ENCODE measurements at regions not wholly inside any gene's neighbourhood (a gene's known extent, or its start where the extent isn't known, plus 50 kb on each side); places are given as distances from the start of the nearest gene placed in this dataset.

GRCh38 chr12:91604897-91605296 is 422.3 kb upstream of the DCN start:
- DNase-seq (ENCODE audit: low spot score) = no peak

GRCh38 chr12:91603060-91603459 is 420.4 kb upstream of the DCN start:
- no peak for DNase-seq (ENCODE audit: low spot score)

DNA sequence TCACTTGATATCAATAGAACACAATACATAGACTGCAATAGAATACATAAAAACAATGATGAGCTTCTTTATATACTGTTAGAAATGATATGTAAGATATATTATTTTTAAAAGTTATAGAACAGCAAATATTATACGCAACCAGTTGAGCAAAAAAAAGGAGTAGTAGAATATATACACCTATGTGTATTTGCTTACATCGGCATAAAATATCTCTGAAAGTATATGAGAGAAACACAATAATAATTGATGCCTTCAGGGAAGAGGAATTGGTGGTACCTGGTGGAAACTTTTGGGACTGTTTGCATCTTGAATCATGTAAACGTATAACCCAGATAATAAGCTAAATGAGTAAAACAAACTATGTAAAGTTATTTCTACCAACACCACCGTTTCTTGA is 418.4 kb upstream of the DCN start:
- DNase-seq (ENCODE audit: low spot score) = no peak

DNA sequence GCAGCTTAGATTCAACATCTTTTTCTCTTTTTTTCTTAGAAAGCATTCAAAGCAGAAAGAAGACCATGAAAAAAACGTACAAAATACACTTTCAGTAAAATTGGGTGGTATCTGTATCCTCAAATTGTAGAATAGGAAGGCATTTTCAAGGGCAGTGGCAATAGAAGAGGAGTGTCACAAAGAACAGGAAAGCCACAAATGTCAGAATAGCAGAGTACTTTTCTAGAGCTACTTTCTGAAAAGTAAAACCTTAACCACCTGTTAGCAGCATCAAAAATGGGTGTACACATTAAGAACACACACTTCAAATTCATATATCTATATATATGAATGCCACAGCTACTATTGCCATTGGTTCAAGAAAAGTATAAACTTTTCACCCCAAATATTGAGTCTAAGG is 412.1 kb upstream of the DCN start:
- no peak for DNase-seq (ENCODE audit: low spot score)

DNA sequence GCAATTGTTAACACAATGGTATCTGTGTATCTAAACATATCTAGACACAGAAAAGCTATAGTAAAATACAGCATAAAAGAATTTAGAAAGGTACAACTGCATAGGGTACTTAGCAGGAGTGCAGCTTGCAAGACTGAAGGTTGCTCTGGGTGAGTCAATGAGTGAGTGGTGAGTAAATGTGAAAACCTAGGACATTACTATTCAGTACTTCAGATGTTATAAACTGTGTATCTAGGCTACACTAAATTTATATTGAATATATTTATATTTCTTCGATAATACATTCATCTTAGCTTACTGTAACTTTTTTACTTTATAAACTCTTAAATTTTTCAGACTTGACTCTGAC is 409.0 kb upstream of the DCN start:
- no peak for DNase-seq (ENCODE audit: low spot score)

DNA sequence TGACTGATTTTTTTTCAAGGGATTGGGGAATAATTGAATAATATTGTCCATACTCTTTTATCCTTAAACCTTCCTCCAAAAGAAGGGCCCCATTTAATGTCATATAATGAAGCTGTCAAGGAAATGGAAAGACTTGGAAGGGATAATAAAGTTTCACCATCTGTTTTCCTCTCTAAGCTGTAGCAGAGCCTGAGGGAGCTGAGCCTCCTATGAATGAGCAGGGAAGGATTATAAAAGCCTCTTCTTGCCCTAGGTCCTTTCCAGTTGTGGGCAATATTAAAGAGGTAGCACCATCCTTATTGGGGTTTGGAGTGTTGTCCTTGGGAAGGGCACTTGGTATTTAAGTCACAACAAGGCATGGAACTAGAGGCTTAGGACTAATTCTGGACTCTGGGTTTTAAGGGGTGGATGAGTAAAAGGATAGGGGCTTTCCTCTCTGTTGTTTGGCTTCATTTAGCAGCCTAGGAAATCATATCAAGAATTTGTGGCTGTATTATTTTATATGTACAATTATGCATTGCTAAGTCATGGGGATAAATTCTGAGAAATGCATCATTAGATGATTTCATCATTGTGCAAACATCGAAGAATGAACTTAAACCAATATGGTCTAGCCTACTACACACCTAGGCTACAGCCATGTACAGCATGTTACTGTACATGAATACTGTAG is 408.5 kb upstream of the DCN start:
- no peak for DNase-seq (ENCODE audit: low spot score)

GRCh38 chr12:91588874-91589454 is 406.3 kb upstream of the DCN start:
- no peak for DNase-seq (ENCODE audit: low spot score)

DNA sequence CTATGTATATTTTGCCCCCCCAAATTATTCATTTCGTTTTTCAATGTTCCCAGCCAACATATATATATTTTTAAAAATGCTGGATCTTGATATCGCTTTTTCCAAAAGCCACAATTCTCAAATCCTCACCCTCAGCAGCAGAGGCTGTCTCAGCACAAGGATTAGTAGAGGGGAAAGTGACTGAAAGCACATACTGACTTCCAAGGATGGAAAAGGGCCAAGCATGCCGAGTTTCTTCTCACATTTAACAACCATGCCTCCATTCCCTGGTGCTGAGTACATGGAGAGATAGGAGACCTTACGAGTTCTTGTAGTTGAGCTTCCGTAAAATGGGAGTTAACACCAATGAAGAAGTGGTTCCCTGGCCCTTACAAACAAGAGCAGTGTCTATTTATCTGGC is 403.4 kb upstream of the DCN start:
- DNase-seq (ENCODE audit: low spot score) = no peak

GRCh38 chr12:91582811-91583210 is 400.2 kb upstream of the DCN start:
- no peak for DNase-seq (ENCODE audit: low spot score)

DNA sequence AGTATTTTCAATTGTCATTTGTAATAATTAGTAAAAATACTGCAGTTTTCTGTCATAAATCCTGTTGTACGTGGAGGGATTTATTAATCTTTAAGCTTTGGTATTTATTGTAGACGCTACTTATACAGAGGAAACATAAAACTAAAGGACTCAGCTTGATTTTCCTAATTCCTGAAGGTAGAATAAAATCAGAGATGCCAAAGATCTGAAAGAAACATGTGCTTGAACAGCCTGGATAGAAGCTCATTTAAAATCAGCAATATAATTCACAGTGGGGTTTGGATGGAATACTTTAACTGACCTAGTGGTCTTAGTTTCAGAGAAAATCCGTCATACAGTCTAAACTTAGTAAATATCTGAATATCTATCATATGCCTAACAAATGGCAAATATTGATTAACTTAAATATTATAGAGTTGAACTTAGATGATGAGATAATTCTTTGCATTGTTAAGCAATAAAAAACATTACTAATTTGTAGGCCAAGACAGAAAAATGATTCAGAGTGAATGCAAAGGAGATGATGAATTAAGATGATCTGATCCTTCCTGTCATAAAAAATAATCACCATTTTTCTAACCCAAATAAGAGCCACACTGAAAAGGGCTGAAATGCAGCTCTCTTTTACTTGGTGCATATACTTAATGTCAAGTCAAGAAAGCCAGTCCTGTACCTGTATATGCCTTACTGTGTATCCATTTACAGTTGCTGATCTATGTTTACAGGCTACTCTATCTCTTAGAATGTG is 397.1 kb upstream of the DCN start:
- no peak for DNase-seq (ENCODE audit: low spot score)

DNA sequence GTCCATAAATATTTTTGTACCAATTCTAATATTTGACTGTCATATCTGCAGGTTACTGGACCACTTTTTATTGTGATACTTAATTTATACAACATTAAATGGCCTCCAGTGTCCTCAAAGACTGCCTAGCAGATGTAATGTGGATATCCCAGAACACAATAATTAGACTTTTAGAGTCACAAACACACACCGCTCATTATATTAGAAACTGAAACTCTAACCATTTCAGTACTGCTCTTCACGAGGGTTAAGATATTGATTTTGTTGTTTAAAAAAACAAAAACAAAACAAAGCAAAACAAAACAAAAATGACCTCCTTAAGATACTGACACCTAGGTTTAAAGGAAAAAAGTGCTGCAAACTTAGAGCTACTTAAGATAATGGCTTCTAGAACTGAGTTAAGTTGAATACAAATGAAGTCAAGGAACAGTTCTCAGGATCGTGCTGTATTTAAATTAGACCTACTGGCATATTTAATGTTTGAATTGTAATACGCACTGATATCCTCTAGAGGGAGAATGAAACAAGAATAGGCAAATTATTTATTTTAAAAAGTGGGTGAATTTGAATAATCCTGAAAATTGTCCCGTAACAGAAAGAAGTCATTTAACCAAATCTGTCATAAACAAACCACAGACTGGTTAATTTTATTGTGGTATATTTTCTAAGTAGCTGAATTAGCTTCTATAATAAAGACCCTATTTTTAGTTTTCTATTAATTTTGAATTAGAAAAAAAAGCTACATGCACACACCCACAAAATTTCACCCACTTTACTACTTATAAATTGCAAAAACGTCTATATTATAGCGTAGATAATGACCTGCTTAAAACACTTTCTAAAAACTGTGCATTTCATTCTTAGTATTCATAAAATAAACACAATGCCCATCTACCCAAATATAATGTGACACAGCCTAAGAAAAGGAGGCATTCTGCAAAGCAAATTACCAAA is 395.2 kb upstream of the DCN start:
- no peak for DNase-seq (ENCODE audit: low spot score)

DNA sequence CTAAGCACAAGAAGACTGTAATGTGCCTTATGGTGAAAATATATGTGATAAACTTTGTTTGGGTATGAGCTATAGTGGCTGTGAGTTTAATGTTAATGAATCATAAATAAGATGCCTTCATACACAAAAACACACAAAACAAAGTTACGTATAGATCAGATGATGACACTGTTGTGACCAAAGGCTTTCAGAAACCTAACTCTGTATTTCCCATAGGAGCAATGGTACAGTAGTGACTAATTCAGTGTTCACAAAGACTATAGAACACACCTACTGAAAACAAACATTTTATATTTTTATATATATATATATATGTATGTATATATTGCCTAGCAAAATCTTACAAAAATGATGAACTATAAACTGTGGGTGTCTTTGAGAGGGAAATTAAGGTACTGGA is 393.8 kb upstream of the DCN start:
- no peak for DNase-seq (ENCODE audit: low spot score)

DNA sequence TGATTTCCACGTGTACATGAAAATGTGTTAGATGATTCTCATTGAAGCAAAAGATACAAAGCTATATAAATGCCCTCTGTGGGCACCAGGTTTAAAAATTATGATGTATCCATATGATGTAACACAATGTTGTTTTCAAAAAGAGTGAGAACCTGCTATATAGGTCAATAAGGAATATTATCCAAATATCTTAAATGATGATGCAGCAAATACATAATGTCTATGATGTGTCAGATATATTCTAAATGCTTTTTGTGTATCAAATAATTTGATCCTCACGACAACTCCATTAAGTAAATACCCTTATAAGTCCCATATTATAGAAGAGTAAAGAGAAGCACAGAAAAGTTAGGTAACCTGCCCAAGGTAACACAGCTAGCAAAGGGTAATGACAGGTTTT is 393.0 kb upstream of the DCN start:
- DNase-seq (ENCODE audit: low spot score) = no peak

DNA sequence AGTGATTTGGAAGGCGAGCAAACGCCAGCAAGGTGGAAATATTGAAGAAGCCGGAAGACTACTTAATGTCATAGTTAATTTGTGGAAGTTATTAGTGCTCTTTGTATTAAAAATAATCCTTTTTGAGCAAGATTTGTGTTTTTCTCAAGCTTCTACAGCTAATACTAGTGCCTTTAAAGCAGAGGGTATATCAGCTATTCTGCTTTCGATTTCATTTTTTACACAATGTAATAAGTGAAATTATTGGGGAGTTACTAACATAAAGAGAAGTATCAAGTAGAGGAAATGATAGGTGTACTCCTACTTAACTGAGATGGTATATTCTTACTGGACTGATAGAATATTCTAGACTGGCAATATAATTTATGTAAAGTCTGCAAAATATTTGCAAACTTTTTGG is 392.4 kb upstream of the DCN start:
- DNase-seq (ENCODE audit: low spot score) = no peak

DNA sequence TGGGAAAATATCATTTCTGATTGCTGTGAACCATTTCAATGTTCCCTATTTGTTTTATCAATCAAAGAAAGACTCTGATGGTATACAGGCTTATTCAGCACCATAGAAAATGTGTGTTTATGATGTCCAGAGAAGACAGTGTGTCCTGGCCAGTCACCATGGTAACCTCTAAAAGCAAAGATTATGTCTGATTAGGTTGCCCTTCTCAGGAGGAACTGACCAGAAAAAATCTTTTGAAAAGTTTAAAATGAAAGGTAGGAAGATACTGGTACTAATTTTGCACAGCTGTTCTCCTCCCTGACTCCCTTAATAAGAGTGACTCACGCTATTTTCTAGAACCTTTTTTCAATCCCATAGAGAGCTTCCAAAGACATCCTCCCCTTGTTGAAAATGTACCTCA is 391.8 kb upstream of the DCN start:
- DNase-seq (ENCODE audit: low spot score) = no peak

DNA sequence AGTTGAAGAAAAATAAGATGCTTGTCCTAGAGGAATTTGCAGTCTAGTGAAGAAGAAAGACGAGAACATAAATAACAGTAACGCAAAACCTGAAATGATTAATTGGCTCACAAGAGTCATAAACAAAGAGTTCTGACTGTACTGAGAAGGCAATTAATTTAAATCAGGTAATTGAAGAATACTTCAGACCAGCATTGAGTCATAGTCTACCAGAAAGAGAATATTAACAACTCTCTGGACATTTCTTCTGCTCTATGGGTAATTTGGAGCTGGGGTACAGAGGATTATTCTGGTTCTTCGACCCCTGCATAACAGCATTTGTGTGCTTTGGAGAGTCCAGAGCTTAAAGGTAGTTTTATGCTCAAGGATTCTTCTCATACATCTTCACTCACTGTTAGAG is 390.3 kb upstream of the DCN start:
- no peak for DNase-seq (ENCODE audit: low spot score)

DNA sequence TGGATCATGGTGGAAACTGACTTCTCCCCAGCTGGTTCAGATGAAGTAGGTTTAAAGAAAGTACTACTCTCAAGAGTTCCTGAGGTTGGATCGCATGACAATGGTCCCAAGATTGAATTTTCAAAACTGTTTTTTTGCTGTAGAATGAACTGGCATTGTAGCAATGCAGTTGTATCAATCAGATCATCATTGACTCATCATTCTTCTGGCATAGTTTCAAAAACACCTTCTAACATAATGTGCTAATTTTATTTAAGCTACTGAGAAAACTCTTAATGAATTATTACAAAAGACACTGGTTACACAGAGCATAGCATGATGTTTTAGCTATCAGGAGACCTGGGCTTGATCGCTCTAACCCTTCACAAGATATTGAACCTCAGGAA is 384.5 kb upstream of the DCN start:
- DNase-seq (ENCODE audit: low spot score) = no peak

- DNase-seq (ENCODE audit: low spot score) = no peak
Observed at GRCh38 chr12:91566328-91567099, 383.9 kb upstream of the DCN start.

DNA sequence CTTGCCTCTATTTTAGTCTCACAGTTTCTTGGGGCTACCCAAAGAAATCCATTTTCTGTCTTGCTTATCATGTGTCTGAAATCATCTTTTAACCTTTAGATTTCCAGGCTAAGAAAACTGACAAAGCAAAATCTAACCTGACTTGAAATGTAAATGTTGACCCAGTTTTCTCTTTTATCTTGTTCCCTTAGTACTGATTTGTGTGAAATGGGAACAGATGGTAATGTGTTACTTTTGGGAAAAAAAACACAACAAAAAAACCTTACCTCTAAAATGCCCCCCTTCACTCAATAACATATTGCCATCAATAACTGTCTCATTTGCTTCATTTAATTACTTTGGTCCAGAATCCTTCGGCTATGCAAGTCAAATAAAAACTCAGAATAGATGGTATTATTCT is 383.2 kb upstream of the DCN start:
- no peak for DNase-seq (ENCODE audit: low spot score)

DNA sequence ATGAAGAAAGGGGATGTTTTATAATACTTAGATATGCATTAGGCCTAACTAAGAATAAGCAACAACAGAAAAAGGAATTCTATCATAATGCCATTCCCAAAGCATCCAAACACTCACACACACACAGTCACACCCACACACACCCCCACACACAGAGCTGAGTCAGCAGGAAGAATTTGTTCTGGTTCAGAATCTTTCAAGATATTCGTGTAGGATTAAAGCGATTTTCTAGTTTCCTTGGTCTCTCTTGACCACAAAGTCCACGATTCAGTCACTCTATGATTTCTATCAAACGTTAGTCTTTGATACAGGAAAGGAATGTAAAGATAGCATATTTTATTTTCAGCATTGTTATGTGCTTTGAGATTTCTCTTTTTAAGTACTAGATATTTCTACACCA is 382.6 kb upstream of the DCN start:
- DNase-seq (ENCODE audit: low spot score) = no peak

All from mesenteric fat pad (tissue), 1 donor.